GM12878 (cell line): ENCODE measurements at regions not wholly inside any gene's neighbourhood (a gene's known extent, or its start where the extent isn't known, plus 50 kb on each side); places are given as distances from the start of the nearest gene placed in this dataset.

ENCODE experiments used
- ATAC-seq: fragments of 200-7000 bp; cut with Tn5 transposase; 3 replicates; pipeline ENCODE4 v1.9.1; 2020; ENCODE audit warnings: mild to moderate bottlenecking, moderate library complexity
- BruUV-seq: library from RNA; stranded (reverse); fragments of 400-500 nt; replicated peaks from 2 replicates; lab custom pipeline; 2021; lab: Mats Ljungman, UMichigan
- CTCF ChIA-PET: fragments of 300-600 bp; sonication (Branson Sonifier 250); formaldehyde crosslinking; extraction: SDS; loops from one replicate; lab custom pipeline; 2021; ENCODE audit warnings: inconsistent platforms; lab: Yijun Ruan, JAX
- POLR2A ChIA-PET: fragments of 350-600 bp; formaldehyde crosslinking; extraction: SDS; loops from one replicate; lab custom pipeline; 2021; ENCODE audit warnings: inconsistent platforms; lab: Charles Lee
- RAD21 ChIA-PET: fragments of 300-600 bp; sonication (Branson Sonifier 250); formaldehyde crosslinking; loops from one replicate; lab custom pipeline; 2023; ENCODE audit warnings: antibody characterized with exemption; ENCODE audit not compliant: unreplicated experiment; lab: Charles Lee
- SMC1A ChIA-PET: fragments of 300-600 bp; sonication (Branson Sonifier 250); formaldehyde crosslinking; loops from one replicate; lab custom pipeline; 2023; ENCODE audit not compliant: unreplicated experiment, uncharacterized antibody; lab: Charles Lee
- DNase-seq: peaks from one replicate; pipeline ENCODE4 v3.0.0-alpha.2; 2011; ENCODE audit warnings: low read depth, low spot score
- FAIRE-seq: peaks from 3 replicates; lab custom pipeline; 2011; peaks lifted over from hg19 to GRCh38; lab: Jason Lieb, UNC
- H2AFZ ChIP-seq: 2 replicates; pipeline ENCODE4 v1.6.0; 2011; ENCODE audit warnings: low read depth, low read length, control low read depth; ENCODE audit not compliant: control insufficient read depth
- H3K27ac ChIP-seq: 2 replicates; pipeline ENCODE4 v1.5.1; 2011; ENCODE audit warnings: control low read depth; ENCODE audit not compliant: control insufficient read depth, insufficient read depth
- H3K27me3 ChIP-seq, 2 experiments: replicated peaks in 1 of 2; 2 replicates each; pipeline versions ENCODE4 v1.6.0 to v1.6.1; 2011; ENCODE audit warnings: low read length in 1 of 2; ENCODE audit not compliant: control insufficient read depth in 2 of 2, insufficient read depth in 2 of 2
- H3K36me3 ChIP-seq, 2 experiments: 2 replicates each; pipeline ENCODE4 v1.5.1; 2011; ENCODE audit warnings: low read length in 1 of 2; ENCODE audit not compliant: control insufficient read depth in 2 of 2, insufficient read depth in 2 of 2
- H3K4me1 ChIP-seq: 2 replicates; pipeline ENCODE4 v1.6.1; 2011; ENCODE audit warnings: mild to moderate bottlenecking, low read length, moderate library complexity, mixed read lengths; ENCODE audit not compliant: control insufficient read depth, insufficient read depth
- H3K4me2 ChIP-seq: 2 replicates; pipeline ENCODE4 v1.6.0; 2011; ENCODE audit warnings: control low read depth; ENCODE audit not compliant: control insufficient read depth, insufficient read depth
- H3K4me3 ChIP-seq: fragments of 200-600 bp; sonication (generic); 2 replicates; pipeline ENCODE4 v1.5.1; 2016
- H3K79me2 ChIP-seq: 2 replicates; pipeline ENCODE4 v1.6.0; 2011; ENCODE audit warnings: low read length; ENCODE audit not compliant: control insufficient read depth, insufficient read depth
- H3K9ac ChIP-seq: 2 replicates; pipeline ENCODE4 v1.8.0; 2011; ENCODE audit warnings: low read length, control low read depth, mixed read lengths; ENCODE audit not compliant: control insufficient read depth, insufficient read depth
- H3K9me3 ChIP-seq: replicated peaks from 3 replicates; pipeline ENCODE4 v1.5.1; 2011; ENCODE audit warnings: mild to moderate bottlenecking, low read length; ENCODE audit not compliant: control insufficient read depth, insufficient read depth
- H4K20me1 ChIP-seq: 2 replicates; pipeline ENCODE4 v1.6.0; 2011; ENCODE audit not compliant: control insufficient read depth, insufficient read depth
- ASH2L ChIP-seq: fragments of 300-600, 200-600 bp; sonication (generic); IDR thresholded peaks from 2 replicates; pipeline ENCODE4 v1.6.1; 2017; ENCODE audit warnings: low read depth, mild to moderate bottlenecking, borderline replicate concordance
- IKZF1 ChIP-seq: fragments of 450-650 bp; conservative IDR thresholded peaks from 2 replicates; pipeline ENCODE4 v1.6.1; 2017; ENCODE audit warnings: antibody characterized with exemption, mild to moderate bottlenecking
- IRF4 ChIP-seq: IDR thresholded peaks from 2 replicates; pipeline ENCODE4 v1.6.1; 2011; ENCODE audit warnings: low read depth, low read length
- JUND ChIP-seq: IDR thresholded peaks from 2 replicates; pipeline ENCODE4 v1.6.1; 2012; ENCODE audit warnings: low read depth, mild to moderate bottlenecking, low read length, improper control_type of control experiment, moderate library complexity
- LARP7 ChIP-seq: fragments of 450-650 bp; IDR thresholded peaks from 2 replicates; pipeline ENCODE4 v1.6.1; 2017; ENCODE audit warnings: mild to moderate bottlenecking
- MTA2 ChIP-seq: fragments of 450-650 bp; IDR thresholded peaks from 2 replicates; pipeline ENCODE4 v1.6.1; 2016; ENCODE audit warnings: low read depth, mild to moderate bottlenecking, moderate library complexity
- RELB ChIP-seq: fragments of 450-650 bp; IDR thresholded peaks from 2 replicates; pipeline ENCODE4 v1.6.1; 2017; ENCODE audit warnings: low read depth, mild to moderate bottlenecking, moderate library complexity
- RUNX3 ChIP-seq: IDR thresholded peaks from 2 replicates; pipeline ENCODE4 v1.6.1; 2012; ENCODE audit warnings: low read length, inconsistent platforms
- SKIL ChIP-seq: fragments of 450-650 bp; IDR thresholded peaks from 2 replicates; pipeline ENCODE4 v1.6.1; 2017; ENCODE audit warnings: mild to moderate bottlenecking, low read depth, inconsistent platforms; ENCODE audit not compliant: poor library complexity, severe bottlenecking
- SMAD1 ChIP-seq: fragments of 450-650 bp; IDR thresholded peaks from 2 replicates; pipeline ENCODE4 v1.6.1; 2018; ENCODE audit warnings: mild to moderate bottlenecking, low read depth; ENCODE audit not compliant: partially characterized antibody
- SPI1 ChIP-seq: IDR thresholded peaks from 2 replicates; pipeline ENCODE4 v1.6.1; 2011; ENCODE audit warnings: low read depth, mild to moderate bottlenecking, low read length, moderate library complexity, borderline replicate concordance; ENCODE audit not compliant: insufficient read depth
- STAT3 ChIP-seq: IDR thresholded peaks from 2 replicates; pipeline ENCODE4 v1.6.1; 2011; ENCODE audit warnings: low read depth, low read length, improper control_type of control experiment
- WGBS: methylation state at CpG from one replicate; pipeline ENCODE4 v1.1.6; 2016; ENCODE audit warnings: low lambda C conversion rate; ENCODE audit not compliant: insufficient replicate concordance, insufficient coverage; ENCODE audit errors: missing lambda C conversion rate; 5-methylcytosine and 5-hydroxymethylcytosine counted together
- in situ Hi-C: fragments of 300-500 bp; cut with MboI; formaldehyde crosslinking; loops from 9 replicates; pipeline ENCODE4 v1.14.3; 2018; ENCODE audit warnings: mixed read lengths
- intact Hi-C: fragments of 100-400 bp; cut with micrococcal nuclease; formaldehyde crosslinking; loops from one replicate; pipeline ENCODE4 v1.14.2; 2022; ENCODE audit not compliant: unreplicated experiment
- TF ChIP-seq, protein P1 (sequence below): fragments of 450-650 bp; IDR thresholded peaks from 2 replicates; pipeline ENCODE4 v1.6.1; 2018; ENCODE audit warnings: borderline replicate concordance, mild to moderate bottlenecking; ENCODE audit not compliant: partially characterized antibody
- TF ChIP-seq, protein P2 (sequence below), 3 experiments: IDR thresholded peaks in 2 of 3; conservative IDR thresholded peaks in 1 of 3; 2 replicates each; pipeline ENCODE4 v1.5.1; 2011; ENCODE audit warnings: low read depth in 3 of 3, low read length in 3 of 3, mild to moderate bottlenecking in 3 of 3, control low read depth in 2 of 3, moderate library complexity in 2 of 3, inconsistent platforms in 1 of 3, mixed read lengths in 1 of 3; ENCODE audit not compliant: control insufficient read depth in 2 of 3, insufficient read depth in 1 of 3; ENCODE audit errors: extremely low read depth in 1 of 3

DNA sequence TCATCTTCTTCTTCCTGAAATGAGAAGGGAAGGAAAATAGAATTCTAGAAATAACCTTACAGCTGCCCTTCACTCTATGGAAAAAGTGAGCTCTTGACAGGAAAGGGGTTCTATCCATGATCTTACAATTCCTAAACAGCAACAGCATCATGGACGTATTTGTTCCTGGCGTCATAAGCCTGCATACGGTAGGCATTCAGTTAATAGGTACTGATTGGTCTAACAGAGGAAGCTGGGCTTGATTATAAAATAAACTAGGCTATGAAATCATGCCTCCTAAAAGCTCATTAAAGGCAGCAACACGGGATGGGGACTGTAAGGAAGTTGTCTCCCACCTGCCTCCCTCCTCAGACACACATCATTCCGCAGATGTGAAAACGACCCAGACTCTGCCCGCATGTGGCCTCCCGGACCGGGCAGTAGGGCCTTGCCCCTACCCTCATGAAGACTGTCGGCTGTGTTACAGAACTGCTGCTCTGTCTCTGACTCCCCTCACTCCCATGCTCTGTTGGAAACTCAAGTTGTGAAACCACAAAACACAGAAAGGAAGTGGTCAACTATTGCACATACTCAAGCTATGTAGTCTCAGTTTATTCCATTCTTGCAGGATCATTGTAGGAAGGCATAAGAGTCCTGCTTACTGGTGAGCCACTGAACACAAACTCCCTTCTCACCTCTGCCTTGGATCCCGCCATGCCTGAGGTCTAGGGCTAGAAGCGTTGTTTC, 129.8 kb downstream of the DLEU7 start:
- no TSS peak for BruUV-seq
- SMC1A ChIA-PET: interaction anchor here (0.5 to 1.5 kb wide), 6 partner anchors 14 to 200 kb away, joined by 3 to 5 read pairs (median 4); no protein-coding TSS in a partner anchor
- intact Hi-C loops: no loop called here
- TF ChIP-seq IKZF1 (peak; percentile 42), LARP7 (no peak), SPI1 (peak; percentile 56; the same call in 1 of the 2 replicates), JUND (no peak), MTA2 (no peak), IRF4 (no peak), ASH2L (no peak), RUNX3 (peak; percentile 83), STAT3 (no peak), RELB (no peak), SMAD1 (no peak), SKIL (no peak)
- TF ChIP-seq, protein P1, sequence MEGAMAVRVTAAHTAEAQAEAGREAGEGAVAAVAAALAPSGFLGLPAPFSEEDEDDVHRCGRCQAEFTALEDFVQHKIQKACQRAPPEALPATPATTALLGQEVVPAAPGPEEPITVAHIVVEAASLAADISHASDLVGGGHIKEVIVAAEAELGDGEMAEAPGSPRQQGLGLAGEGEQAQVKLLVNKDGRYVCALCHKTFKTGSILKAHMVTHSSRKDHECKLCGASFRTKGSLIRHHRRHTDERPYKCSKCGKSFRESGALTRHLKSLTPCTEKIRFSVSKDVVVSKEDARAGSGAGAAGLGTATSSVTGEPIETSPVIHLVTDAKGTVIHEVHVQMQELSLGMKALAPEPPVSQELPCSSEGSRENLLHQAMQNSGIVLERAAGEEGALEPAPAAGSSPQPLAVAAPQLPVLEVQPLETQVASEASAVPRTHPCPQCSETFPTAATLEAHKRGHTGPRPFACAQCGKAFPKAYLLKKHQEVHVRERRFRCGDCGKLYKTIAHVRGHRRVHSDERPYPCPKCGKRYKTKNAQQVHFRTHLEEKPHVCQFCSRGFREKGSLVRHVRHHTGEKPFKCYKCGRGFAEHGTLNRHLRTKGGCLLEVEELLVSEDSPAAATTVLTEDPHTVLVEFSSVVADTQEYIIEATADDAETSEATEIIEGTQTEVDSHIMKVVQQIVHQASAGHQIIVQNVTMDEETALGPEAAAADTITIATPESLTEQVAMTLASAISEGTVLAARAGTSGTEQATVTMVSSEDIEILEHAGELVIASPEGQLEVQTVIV: no peak
- TF ChIP-seq, protein P2, sequence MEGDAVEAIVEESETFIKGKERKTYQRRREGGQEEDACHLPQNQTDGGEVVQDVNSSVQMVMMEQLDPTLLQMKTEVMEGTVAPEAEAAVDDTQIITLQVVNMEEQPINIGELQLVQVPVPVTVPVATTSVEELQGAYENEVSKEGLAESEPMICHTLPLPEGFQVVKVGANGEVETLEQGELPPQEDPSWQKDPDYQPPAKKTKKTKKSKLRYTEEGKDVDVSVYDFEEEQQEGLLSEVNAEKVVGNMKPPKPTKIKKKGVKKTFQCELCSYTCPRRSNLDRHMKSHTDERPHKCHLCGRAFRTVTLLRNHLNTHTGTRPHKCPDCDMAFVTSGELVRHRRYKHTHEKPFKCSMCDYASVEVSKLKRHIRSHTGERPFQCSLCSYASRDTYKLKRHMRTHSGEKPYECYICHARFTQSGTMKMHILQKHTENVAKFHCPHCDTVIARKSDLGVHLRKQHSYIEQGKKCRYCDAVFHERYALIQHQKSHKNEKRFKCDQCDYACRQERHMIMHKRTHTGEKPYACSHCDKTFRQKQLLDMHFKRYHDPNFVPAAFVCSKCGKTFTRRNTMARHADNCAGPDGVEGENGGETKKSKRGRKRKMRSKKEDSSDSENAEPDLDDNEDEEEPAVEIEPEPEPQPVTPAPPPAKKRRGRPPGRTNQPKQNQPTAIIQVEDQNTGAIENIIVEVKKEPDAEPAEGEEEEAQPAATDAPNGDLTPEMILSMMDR (IDR thresholded peaks at IDR 0.05 in 2 of 3, conservative IDR thresholded peaks at IDR 0.05 in 1 of 3; ENCODE audit: control insufficient read depth in 2 of 3, extremely low read depth in 1 of 3, insufficient read depth in 1 of 3, low read depth in 3 of 3, low read length in 3 of 3): no peak

More for the DNA sequence above, 129.8 kb downstream of the DLEU7 start:
- in situ Hi-C loops: no loop called here
- peak; percentile 91 for FAIRE-seq
- Histone ChIP-seq H2AFZ (no peak overlapping the region), H4K20me1 (no peaks in the 10 kb centered on the region), H3K4me3 (no peak overlapping the region), H3K27ac (no peak overlapping the region), H3K4me1 (peaks cover 7% of the 10 kb centered on the region), H3K9ac (no peak overlapping the region), H3K27me3 (no peaks in the 10 kb centered on the region; a peak in 1 of 4 replicates), H3K79me2 (no peaks in the 10 kb centered on the region), H3K36me3 (no peaks in the 10 kb centered on the region), H3K9me3 (no peaks in the 10 kb centered on the region), H3K4me2 (peak overlapping the region; percentile 43; the same call in 1 of the 2 replicates)
- 33% methylated on average over 12 of the region's 12 CpGs for WGBS
- RAD21 ChIA-PET: interaction anchor here (1.3 kb wide), 1 partner anchor 198 kb away, joined by 3 read pairs; no protein-coding TSS in a partner anchor
- peak; percentile 77 for ATAC-seq
- POLR2A ChIA-PET: no interaction called here
- DNase-seq: peak; percentile 16
- CTCF ChIA-PET: interaction anchor here (0.7 to 1.3 kb wide), 3 partner anchors 11 to 78 kb away, joined by 3 to 4 read pairs (median 3); no protein-coding TSS in a partner anchor
